ENCODE measurements at regions not wholly inside any gene's neighbourhood (a gene's known extent, or its start where the extent isn't known, plus 50 kb on each side); places are given as distances from the start of the nearest gene placed in this dataset.

GRCh38 chr7:41787651-41788350, 84.9 kb upstream of the INHBA start:
- no peak for DNase-seq

- DNase-seq, result no peak
Observed at GRCh38 chr7:41786944-41787343, 84.1 kb upstream of the INHBA start.

- DNase-seq, result no peak
Observed at GRCh38 chr7:41786404-41786803, 83.5 kb upstream of the INHBA start.

- DNase-seq, result no peak
Observed at GRCh38 chr7:41785840-41786239, 83.0 kb upstream of the INHBA start.

DNA sequence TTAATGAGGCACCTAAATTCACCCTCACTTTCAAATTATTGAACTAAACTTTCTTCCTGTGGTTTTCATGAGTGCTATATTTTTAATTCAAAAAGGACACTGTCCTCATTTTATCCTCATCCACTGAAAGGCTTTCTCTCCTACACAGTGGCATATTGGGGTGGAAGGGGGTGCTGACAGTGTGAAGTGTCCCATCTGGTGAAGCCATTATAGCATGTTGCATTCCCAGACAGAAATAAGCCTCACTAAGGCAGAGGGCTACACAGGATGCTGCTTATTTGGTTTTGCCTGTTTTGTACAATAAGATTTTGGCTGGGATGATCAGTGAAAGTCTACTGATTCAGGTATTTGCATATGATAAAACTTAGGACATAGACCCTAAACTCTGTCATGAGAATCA, 82.4 kb upstream of the INHBA start:
- DNase-seq, result no peak

- DNase-seq, result no peak
Observed at GRCh38 chr7:41779918-41780317, 77.0 kb upstream of the INHBA start.

- DNase-seq, result no peak
Observed at GRCh38 chr7:41777894-41778596, 75.2 kb upstream of the INHBA start.

DNA sequence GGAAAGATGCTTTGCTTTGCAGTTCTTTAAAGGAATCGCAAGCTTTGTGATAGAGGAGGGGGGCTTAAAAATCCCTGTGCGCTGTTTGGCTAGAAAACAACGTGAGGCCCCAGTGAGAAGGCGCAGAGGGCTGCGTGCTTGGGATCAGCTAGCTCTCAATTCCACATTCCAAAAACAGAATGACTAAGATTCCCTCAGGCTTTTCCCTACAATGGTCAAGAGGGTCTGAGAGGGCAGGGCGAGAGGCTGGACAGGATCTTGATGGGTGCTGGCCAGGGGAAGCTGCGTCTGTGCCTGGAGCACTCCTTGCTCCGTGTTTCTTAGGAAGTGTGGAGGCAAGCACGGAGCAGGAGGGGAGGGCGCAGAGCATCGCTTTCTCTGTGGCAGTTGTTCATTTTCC, 72.1 kb upstream of the INHBA start:
- DNase-seq, result no peak

- DNase-seq, result no peak
Observed at GRCh38 chr7:41773756-41774155, 70.9 kb upstream of the INHBA start.

DNA sequence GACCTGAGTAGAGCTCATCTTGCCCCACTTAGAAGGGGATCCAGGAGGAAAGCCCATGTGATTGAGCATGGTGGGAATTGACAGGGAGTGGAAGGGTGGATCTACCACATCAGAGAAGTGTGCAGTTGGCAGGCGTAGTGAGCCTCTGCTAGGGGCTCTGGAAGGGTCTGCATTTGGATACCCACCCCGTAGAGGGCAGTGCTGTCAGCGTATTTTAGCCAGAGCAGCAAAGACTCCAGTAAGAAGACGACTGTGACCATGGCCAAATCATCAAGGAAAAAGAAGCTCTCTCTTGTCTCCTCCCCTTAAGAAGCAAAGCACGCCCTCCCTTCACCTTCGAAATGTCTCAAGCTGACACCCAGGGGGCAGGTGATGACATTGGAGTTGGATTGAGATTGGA, 68.8 kb upstream of the INHBA start:
- DNase-seq, result no peak

DNA sequence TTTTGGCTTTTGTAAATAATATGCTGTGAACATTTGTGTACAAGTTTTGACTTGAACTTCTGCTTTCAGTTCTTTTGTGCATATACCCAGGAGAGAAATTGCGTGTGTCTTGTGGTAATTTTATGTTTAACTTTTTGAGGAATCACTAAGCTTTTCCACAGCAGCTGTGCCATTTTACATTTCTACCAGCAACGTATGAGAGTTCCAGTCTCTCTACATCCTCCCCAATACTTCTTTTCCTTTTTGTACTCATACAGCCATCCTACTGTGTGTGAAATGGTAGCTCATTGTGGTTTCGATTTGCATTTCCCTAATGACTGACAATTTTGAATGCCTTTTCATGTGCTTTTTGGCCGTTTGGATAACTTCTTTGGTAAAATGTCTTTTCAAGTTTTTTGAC, 66.3 kb upstream of the INHBA start:
- DNase-seq, result no peak

GRCh38 chr7:41763626-41764025, 60.7 kb upstream of the INHBA start:
- no peak for DNase-seq

- DNase-seq, result no peak
Observed at GRCh38 chr7:41762641-41763040, 59.8 kb upstream of the INHBA start.

DNA sequence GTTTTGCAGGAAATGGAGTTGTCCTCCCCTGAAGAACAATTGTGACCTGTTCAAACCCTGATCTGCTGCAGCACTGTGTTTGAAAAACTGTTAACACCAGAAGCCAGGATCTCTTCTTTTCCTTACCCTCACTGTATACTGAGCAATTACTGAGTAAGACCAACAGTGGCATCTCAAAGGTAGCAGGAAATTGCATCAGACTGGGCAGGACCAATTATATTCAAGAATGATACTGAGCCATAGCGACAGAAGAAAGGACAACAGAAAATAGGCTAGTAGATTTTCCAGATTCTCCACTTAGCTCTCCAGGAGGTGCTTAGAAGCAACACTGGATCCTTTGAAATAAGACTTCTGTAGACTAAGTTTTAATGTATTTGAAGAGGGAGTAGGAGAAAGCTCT, 57.4 kb upstream of the INHBA start:
- DNase-seq, result no peak

DNA sequence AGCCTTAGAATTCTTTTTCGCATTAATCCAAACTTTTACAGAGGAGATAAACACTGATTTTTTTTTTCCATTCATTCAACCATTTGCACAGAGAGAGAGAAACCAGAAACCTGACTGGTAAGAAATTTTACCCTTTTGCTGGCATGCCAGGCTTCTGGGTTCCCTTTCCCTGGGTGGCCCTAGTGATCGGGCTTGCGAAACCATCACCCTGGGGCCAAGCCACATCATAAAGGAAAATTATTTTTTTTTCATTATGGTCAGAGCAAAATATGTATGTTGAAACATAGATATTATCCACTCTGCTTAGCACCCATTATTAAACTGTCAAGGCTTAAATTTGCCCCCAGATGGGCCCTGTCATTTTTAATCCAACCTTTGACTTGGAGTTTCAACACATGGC, 55.4 kb upstream of the INHBA start:
- no peak for DNase-seq

DNA sequence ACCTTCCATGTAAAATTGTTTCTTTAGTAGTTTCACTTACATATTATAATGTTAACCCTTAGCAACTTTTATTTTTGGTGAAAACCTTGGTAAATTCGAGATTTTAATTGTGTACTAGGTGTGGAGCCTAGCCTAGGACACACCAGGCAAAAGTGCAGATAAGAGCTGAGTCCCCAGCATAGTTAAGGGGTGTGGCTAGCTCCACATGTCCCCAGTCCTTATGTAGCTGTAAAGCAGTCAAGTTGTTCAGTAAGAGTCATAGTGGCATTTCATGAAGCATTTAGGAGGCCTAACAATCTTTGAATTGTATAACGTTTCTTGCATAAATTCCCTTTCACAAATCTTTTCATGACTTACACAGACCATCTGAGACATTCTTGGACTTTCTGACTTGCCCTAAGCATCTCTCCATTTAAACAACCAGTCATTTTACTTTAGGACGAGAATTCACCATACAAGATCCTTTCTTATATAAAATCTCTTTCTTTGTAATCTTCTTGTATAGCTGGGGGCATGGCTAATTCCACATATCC, 53.8 kb upstream of the INHBA start:
- no peak for DNase-seq

DNA sequence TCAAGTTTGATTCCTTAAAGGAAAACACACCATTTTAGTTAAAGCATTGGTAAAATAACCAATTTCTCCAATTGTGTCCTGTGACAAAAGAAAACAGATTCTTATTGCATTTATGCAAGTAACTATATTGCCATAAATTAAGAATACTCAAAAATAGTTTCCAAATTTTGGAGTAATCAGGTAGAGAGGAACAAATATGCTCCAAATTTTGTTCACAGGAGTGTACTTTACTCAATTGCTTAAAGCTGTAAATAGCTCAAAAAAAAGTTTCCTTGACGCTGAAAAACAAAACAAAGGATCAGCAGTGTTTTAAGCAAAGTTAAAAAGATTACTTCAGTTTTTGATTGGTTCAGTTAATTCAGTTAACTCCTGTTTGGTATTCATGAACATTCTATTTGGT, 52.2 kb upstream of the INHBA start:
- DNase-seq, result no peak

DNA sequence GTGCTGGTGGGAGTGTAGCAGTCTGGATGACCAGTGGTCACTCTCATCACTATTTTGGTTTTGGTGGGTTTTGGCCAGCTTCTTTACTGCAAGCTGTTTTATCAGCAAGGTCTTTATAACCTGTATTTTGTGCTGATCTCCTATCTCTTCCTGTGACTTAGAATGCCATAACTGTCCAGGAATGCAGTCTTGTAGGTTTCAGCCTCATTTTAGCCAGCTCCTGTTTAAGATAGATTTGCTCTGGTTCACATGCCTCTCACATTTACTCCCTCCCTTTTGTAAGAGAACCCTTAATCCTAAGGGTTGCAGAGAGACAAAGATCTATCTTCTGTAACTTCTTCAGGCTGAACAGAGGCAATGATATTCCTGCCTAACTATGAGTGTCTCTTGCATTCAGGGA, 51.2 kb upstream of the INHBA start:
- DNase-seq, result no peak

Measured in activated gamma-delta T cell treated with Interleukin-2 at 50 U/mL for 16 hours (primary cell).